Activated CD4-positive, alpha-beta T cell treated with anti-CD3 and anti-CD28 coated beads, Interleukin-2, amount 10 ng/mL, durations not matched to agents 24 days and 14 days (primary cell): ENCODE measurements at regions not wholly inside any gene's neighbourhood (a gene's known extent, or its start where the extent isn't known, plus 50 kb on each side); places are given as distances from the start of the nearest gene placed in this dataset.
"Not testable (repeated sequence)": the region's sequence is repeated elsewhere in the genome, so short reads cannot be mapped to it uniquely, and the experiment has no call there.

ENCODE experiments used
- DNase-seq: peaks from one replicate; pipeline ENCODE4 v3.0.0; 2022
- H3K27ac Mint-ChIP-seq: one replicate; pipeline ENCODE4 v1.8.0; 2022; ENCODE audit warnings: mild to moderate bottlenecking, mixed read lengths
- H3K27me3 Mint-ChIP-seq: one replicate; pipeline ENCODE4 v1.8.0; 2022; ENCODE audit warnings: mixed read lengths
- H3K36me3 Mint-ChIP-seq: one replicate; pipeline ENCODE4 v1.8.0; 2022; ENCODE audit warnings: low read depth, mild to moderate bottlenecking, mixed read lengths
- H3K4me1 Mint-ChIP-seq: one replicate; pipeline ENCODE4 v1.8.0; 2021; ENCODE audit warnings: mixed read lengths
- H3K4me3 Mint-ChIP-seq: one replicate; pipeline ENCODE4 v1.8.0; 2022; ENCODE audit warnings: mild to moderate bottlenecking, moderate library complexity, mixed read lengths
- H3K9me3 Mint-ChIP-seq: one replicate; pipeline ENCODE4 v1.8.0; 2021; ENCODE audit warnings: mixed read lengths
- intact Hi-C: fragments of 100-400 bp; cut with micrococcal nuclease; formaldehyde crosslinking; loops from one replicate; pipeline ENCODE4 v1.15.1; 2023

DNA sequence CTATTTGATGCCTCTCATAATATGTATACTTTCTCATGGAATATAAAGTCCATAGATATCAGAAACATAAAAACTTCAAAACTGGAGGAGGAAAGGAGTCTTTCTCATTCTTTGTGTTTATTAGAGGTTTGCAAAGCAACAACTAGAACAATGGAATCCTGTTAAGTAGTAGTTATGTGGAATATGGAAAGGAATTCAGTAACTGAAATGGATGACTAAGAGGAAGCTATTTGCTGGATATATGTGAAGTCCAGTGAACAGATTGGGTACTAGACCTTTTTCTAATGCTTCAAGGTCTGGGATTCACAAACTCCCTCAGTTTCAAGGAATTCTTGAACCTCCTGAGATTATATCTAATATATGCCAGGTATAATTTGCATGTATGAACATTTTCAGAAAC is 353.6 kb upstream of the FANCL start:
- intact Hi-C loops, result no loop called here
- Mint-ChIP-seq H3K9me3 (no peaks in the 10 kb centered on the region), H3K27me3 (no peaks in the 10 kb centered on the region), H3K4me1 (no peaks in the 10 kb centered on the region), H3K36me3 (no peaks in the 10 kb centered on the region), H3K4me3 (no peak overlapping the region), H3K27ac (no peak overlapping the region)
- no peak for DNase-seq

DNA sequence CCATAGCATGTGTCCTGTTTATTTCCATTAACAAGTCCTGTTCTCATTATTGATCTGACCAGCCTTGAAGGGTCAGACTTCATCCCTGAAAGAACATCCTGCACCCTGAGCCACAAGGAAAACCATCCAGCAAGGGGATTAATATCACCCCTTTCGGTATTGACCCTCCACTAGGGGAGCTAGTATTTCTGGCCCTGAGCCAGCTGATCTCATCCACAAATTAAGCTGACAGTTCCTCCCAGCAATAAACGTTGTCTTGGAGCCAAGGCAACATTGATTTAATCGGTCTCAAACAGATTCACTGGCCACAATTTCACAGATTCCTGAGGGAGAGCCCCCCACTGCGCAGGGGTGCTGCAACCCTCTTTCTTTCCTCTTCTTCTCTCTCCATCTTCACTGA is 353.1 kb upstream of the FANCL start:
- Mint-ChIP-seq H3K27me3 (no peaks in the 10 kb centered on the region), H3K4me3 (no peak overlapping the region), H3K27ac (no peak overlapping the region), H3K36me3 (no peaks in the 10 kb centered on the region), H3K9me3 (no peaks in the 10 kb centered on the region), H3K4me1 (no peaks in the 10 kb centered on the region)
- intact Hi-C loops, result no loop called here
- no peak for DNase-seq

GRCh38 chr2:58586178-58586577 is 345.1 kb upstream of the FANCL start:
- H3K9me3 Mint-ChIP-seq, H3K27ac Mint-ChIP-seq, H3K4me1 Mint-ChIP-seq, H3K27me3 Mint-ChIP-seq, H3K36me3 Mint-ChIP-seq, DNase-seq, H3K4me3 Mint-ChIP-seq, intact Hi-C loops: not testable (repeated sequence)

- H3K4me1 Mint-ChIP-seq, result no peaks in the 10 kb centered on the region
- H3K4me3 Mint-ChIP-seq, result no peak overlapping the region
- no peak overlapping the region for H3K27ac Mint-ChIP-seq
- intact Hi-C loops, result no loop called here
- DNase-seq, result no peak
- H3K9me3 Mint-ChIP-seq, result no peaks in the 10 kb centered on the region
- no peaks in the 10 kb centered on the region for H3K27me3 Mint-ChIP-seq
- H3K36me3 Mint-ChIP-seq, result no peaks in the 10 kb centered on the region
Observed at GRCh38 chr2:58585233-58585632, 344.1 kb upstream of the FANCL start.

- Mint-ChIP-seq H3K27me3 (no peaks in the 10 kb centered on the region), H3K9me3 (no peaks in the 10 kb centered on the region), H3K27ac (no peak overlapping the region), H3K4me3 (no peak overlapping the region), H3K36me3 (no peaks in the 10 kb centered on the region), H3K4me1 (no peaks in the 10 kb centered on the region)
- no peak for DNase-seq
- intact Hi-C loops, result no loop called here
Observed at GRCh38 chr2:58584606-58585118, 343.5 kb upstream of the FANCL start.

GRCh38 chr2:58578276-58578675 is 337.2 kb upstream of the FANCL start:
- intact Hi-C loops, result no loop called here
- Mint-ChIP-seq H3K27me3 (peaks cover 7% of the 10 kb centered on the region), H3K4me1 (no peaks in the 10 kb centered on the region), H3K4me3 (no peak overlapping the region), H3K9me3 (no peaks in the 10 kb centered on the region), H3K36me3 (no peaks in the 10 kb centered on the region), H3K27ac (no peak overlapping the region)
- no peak for DNase-seq

- H3K27ac Mint-ChIP-seq, result no peak overlapping the region
- H3K9me3 Mint-ChIP-seq, result no peaks in the 10 kb centered on the region
- no peak for DNase-seq
- H3K4me1 Mint-ChIP-seq, result peaks cover 8% of the 10 kb centered on the region
- no peak overlapping the region for H3K4me3 Mint-ChIP-seq
- H3K36me3 Mint-ChIP-seq, result no peaks in the 10 kb centered on the region
- peaks cover 7% of the 10 kb centered on the region for H3K27me3 Mint-ChIP-seq
- intact Hi-C loops, result no loop called here
Observed at GRCh38 chr2:58574873-58575272, 333.7 kb upstream of the FANCL start.

DNA sequence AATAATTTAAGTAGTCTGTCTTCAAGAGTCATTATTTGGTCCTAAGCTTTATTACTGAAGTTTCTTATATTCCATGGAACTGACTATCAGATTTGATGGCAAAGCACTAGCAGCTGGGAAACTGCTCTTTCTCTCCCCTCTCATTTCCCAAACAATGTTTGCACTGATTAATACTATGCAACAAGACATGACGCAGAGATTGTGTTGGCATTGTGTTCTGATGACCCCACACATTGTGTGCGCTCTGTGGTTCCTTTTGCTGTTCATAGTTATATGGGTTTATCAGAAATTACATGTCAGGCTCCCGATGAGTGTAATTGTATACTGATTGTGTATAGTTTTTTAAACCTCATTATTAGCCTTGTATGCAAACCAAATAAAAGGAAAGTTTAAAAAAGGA is 331.6 kb upstream of the FANCL start:
- Mint-ChIP-seq H3K27ac (no peak overlapping the region), H3K4me1 (peaks cover 14% of the 10 kb centered on the region), H3K9me3 (no peaks in the 10 kb centered on the region), H3K36me3 (no peaks in the 10 kb centered on the region), H3K27me3 (peaks cover 2% of the 10 kb centered on the region), H3K4me3 (no peak overlapping the region)
- intact Hi-C loops, result no loop called here
- no peak for DNase-seq

DNA sequence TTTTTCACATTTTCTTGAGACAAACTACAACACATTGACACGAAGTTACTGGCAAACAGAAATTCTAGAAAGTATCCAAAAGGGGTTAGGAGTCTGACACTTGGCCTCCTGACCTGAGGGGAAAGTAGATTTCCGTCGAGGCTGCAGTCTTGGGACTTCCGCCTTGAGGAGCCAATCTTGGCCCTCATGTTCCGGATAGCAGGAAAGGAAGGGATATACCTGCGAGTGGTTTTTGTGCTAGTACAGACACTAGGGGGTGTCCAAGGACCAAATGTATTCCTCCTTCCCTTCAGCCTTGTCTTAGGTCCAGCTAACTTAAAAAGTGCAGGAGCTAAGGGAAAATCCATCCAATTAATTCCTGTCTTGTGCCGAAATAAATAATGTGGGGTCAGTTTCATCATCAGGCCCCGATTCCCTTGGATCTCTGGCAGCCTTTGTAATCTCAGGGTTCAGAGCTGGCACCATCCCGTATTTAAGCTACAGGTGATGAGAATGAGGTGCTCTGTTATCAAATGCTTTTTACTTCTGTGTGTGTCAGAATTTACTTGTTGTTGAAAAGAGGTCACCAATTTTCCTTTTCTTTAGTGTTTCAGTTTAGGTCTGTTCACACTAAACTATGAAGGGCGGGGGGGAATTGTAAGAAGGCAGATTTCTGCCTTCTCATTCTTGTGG is 330.2 kb upstream of the FANCL start:
- H3K27me3 Mint-ChIP-seq, result peaks cover 5% of the 10 kb centered on the region
- H3K27ac Mint-ChIP-seq, result no peak overlapping the region
- no peaks in the 10 kb centered on the region for H3K36me3 Mint-ChIP-seq
- peak; percentile 67 for DNase-seq
- intact Hi-C loops, result no loop called here
- peaks cover 14% of the 10 kb centered on the region for H3K4me1 Mint-ChIP-seq
- no peak overlapping the region for H3K4me3 Mint-ChIP-seq
- H3K9me3 Mint-ChIP-seq, result no peaks in the 10 kb centered on the region

DNA sequence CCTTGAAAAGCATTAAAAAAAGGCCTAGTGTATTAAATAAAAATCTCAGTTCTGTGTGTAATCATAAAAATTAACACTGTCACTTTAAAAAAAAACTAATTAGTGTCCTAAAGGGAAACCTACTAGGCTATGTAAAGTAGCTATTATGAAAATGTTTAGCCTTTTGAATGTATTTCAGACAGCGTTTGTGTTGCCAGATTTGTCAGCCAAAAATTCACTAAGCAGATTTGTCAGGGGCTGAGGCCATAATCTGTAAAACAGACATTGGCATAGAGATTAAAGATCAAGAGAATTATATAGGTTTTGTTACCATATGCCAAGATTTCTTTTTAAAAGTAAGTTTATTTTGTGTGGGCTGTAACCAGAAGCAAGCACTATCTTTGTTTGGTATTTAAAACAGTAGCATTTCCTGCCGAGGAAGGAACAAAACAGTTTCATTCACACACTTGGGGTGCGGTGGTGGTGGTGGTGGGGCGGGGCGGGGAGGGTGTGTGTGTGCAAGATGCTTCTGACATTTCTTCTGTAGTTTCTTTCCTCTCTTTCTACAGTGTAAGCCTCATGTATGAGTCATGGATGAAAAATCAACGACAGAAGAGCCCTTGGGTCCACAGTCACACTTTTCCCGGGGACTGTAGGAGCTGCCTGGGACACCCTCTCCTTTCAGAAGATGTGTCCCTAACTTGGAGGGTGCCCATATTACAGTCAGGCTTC is 328.5 kb upstream of the FANCL start:
- peaks cover 14% of the 10 kb centered on the region for H3K4me1 Mint-ChIP-seq
- intact Hi-C loops, result no loop called here
- peak; percentile 69 for DNase-seq
- H3K27ac Mint-ChIP-seq, result no peak overlapping the region
- no peaks in the 10 kb centered on the region for H3K9me3 Mint-ChIP-seq
- H3K4me3 Mint-ChIP-seq, result no peak overlapping the region
- no peaks in the 10 kb centered on the region for H3K36me3 Mint-ChIP-seq
- H3K27me3 Mint-ChIP-seq, result peaks cover 4% of the 10 kb centered on the region

- Mint-ChIP-seq H3K27me3 (peaks cover 4% of the 10 kb centered on the region), H3K9me3 (no peaks in the 10 kb centered on the region), H3K4me3 (no peak overlapping the region), H3K4me1 (peaks cover 14% of the 10 kb centered on the region), H3K27ac (peak overlapping the region; percentile 6), H3K36me3 (no peaks in the 10 kb centered on the region)
- intact Hi-C loops, result no loop called here
- DNase-seq, result no peak
Observed at GRCh38 chr2:58568901-58569300, 327.8 kb upstream of the FANCL start.

- intact Hi-C loops, result no loop called here
- H3K4me1 Mint-ChIP-seq, result no peaks in the 10 kb centered on the region
- DNase-seq, result no peak
- H3K4me3 Mint-ChIP-seq, result no peak overlapping the region
- no peaks in the 10 kb centered on the region for H3K36me3 Mint-ChIP-seq
- peaks cover 5% of the 10 kb centered on the region for H3K27me3 Mint-ChIP-seq
- H3K27ac Mint-ChIP-seq, result no peak overlapping the region
- H3K9me3 Mint-ChIP-seq, result no peaks in the 10 kb centered on the region
Observed at GRCh38 chr2:58562276-58562675, 321.2 kb upstream of the FANCL start.

DNA sequence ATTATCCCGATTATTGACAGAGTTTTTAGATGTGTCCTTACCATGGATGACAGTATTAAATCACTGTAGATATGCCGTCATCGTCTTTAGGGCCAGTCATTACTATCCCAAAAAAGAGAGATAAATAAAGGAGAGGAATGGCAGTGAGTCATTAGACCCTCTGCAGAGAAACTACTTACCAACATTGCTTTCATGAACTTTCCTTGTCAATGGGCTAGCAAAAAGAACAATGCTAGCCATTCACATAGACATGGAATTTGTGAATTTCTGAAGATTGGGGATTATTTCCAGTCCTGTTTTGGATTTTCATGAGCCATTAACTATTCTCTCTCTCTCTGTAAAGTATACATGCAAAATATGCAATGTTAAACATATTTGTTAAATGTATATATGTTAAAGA is 319.4 kb upstream of the FANCL start:
- intact Hi-C loops, result no loop called here
- no peaks in the 10 kb centered on the region for H3K36me3 Mint-ChIP-seq
- H3K9me3 Mint-ChIP-seq, result no peaks in the 10 kb centered on the region
- no peak for DNase-seq
- H3K27ac Mint-ChIP-seq, result no peak overlapping the region
- no peaks in the 10 kb centered on the region for H3K4me1 Mint-ChIP-seq
- peaks cover 5% of the 10 kb centered on the region for H3K27me3 Mint-ChIP-seq
- no peak overlapping the region for H3K4me3 Mint-ChIP-seq

DNA sequence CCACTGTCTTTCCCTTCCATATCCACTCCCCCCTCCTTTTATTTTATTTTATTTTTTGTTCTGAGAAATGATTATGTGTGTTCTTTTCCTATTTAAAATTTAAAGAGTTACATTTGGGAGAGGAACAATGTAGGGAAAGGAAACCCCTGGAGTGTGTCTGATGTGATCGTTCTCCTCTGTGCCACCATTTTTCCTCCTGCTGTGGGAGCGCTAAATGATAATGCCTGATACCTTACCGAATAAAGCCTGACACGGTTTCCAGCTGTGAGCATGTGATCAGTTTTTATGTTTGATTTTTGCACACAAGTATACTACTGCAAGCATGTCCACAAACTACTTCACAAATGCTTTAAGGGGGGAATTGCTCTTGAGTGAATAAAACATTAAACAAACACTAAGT is 317.8 kb upstream of the FANCL start:
- H3K27me3 Mint-ChIP-seq, result peaks cover 5% of the 10 kb centered on the region
- DNase-seq, result no peak
- no peak overlapping the region for H3K27ac Mint-ChIP-seq
- no peaks in the 10 kb centered on the region for H3K36me3 Mint-ChIP-seq
- H3K9me3 Mint-ChIP-seq, result no peaks in the 10 kb centered on the region
- intact Hi-C loops, result loop anchor here (10.0 kb wide), 1 partner anchor 654 kb away; no protein-coding TSS in a partner anchor
- no peaks in the 10 kb centered on the region for H3K4me1 Mint-ChIP-seq
- no peak overlapping the region for H3K4me3 Mint-ChIP-seq
